ENCODE measurements at regions not wholly inside any gene's neighbourhood (a gene's known extent, or its start where the extent isn't known, plus 50 kb on each side); places are given as distances from the start of the nearest gene placed in this dataset.

DNA sequence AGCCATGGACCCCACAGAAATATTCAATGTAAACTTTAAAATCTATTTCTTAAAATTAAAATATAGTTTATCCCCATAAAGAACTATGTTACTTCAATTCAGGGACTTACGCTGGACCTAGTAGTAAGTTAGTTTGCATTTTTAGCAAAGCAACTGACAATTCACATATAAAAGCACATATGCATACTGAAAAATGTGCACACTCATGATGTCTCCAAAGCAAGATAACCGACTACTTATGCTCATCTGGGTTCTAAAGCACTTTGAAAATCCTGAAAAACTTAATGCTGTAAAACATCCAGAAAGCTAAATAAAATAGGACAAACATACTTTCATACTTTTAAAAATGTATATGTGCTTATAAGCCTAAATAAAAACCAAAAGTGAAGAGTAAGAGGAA lies 264.4 kb upstream of the GAS1 start:
- no peak for DNase-seq

DNA sequence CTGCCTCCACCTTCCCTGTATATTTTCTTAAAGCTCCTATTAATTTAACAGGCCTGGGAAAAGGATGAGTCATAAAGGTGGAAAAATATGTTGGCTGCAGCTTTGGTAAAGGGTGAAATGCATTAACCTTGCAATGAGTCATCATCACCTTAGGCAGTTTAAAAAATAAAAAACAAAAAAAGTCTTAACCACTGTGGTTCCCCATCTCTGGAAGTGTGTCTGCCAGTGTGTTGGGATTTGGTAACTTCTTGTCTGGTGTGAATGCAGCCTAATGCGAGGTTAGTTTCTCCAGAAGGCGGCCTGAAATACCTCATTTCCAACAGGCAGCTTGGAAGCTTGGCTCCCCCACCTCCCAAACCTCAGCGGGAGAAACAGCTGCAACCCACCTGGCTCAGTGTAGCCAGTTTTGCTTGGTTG lies 265.3 kb upstream of the GAS1 start:
- no peak for DNase-seq

DNA sequence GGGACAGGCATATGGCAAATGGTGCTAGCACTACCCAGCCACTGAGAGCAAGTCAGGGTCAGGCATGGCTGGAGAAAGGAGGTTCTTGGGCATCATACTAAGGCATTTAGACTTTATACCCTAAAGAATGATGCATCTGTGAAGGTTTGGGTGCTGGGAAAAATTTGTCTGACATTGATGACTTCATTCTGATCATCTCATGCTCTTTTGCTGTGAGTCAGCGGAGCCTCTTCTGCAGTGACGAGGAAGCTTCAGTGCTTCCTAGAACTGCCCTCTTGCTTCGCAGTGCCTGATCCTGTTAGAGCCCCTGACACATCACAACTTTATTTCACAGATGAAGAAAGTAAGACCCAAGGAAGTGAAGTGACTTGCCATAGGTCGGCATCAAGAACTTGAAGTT lies 266.6 kb upstream of the GAS1 start:
- no peak for DNase-seq

DNA sequence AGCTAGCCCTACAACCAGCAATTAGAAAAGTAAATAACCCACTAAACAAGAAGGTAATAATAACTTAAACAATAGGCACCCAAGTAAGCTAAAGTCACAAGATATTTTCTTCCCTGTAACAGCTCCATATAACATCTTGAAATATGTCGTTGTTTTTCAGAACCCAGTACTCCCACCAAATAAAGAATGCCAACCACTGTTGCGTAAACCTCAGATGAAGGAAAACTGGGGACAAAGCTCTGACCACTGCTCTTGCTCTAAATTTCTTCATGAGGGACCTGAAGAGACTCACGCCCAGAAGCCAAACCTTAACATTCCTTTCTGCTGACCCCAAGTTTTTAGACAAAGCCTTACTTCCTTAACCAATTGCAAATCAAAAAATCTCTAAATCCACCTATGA lies 267.7 kb upstream of the GAS1 start:
- no peak for DNase-seq

DNA sequence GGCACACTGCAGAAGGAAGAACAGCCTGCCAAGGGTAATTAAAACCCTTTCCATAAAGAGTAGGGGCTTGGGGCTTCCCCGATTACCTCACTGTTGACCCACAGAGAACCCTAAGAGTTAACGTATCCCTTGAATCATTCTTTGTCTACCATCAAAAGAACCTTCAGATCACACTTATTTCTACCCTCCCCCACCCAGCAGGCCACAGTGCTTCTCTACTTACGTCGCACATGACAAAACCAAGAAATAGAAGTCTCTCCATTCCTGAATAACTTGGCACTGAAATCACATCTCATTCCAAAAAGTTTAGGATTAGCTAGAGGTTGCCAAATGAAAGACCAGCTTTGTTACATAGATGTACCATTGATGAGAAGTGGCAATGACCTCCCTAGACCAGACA lies 268.7 kb upstream of the GAS1 start:
- DNase-seq: no peak

DNA sequence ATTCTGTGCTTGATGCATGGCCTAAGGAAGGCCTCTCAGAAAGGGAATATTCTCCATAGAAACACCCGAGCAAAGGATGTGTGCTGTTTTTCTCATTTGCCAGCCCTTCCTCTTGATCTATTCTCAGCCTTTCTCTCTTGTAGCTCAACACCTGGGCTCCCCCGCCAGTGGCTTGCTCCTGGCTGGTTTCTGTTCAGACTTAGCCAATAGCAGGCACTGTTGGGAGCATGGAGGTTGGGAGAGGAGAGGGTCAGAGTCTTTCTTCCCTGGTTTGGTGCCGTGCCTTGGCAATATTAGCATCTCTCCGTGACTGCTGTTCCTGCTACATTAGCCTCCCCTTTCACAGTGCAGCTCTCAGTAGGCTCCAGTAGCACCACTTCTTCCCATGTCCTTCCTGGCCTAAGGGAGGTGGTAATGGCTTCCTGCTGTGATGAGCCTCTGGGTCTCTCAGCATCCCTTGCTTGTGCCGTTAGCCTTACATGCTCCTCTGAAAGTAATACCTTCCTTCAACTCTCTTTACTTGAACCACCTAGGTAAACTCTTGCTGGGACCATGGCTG lies 269.7 kb upstream of the GAS1 start:
- no peak for DNase-seq

DNA sequence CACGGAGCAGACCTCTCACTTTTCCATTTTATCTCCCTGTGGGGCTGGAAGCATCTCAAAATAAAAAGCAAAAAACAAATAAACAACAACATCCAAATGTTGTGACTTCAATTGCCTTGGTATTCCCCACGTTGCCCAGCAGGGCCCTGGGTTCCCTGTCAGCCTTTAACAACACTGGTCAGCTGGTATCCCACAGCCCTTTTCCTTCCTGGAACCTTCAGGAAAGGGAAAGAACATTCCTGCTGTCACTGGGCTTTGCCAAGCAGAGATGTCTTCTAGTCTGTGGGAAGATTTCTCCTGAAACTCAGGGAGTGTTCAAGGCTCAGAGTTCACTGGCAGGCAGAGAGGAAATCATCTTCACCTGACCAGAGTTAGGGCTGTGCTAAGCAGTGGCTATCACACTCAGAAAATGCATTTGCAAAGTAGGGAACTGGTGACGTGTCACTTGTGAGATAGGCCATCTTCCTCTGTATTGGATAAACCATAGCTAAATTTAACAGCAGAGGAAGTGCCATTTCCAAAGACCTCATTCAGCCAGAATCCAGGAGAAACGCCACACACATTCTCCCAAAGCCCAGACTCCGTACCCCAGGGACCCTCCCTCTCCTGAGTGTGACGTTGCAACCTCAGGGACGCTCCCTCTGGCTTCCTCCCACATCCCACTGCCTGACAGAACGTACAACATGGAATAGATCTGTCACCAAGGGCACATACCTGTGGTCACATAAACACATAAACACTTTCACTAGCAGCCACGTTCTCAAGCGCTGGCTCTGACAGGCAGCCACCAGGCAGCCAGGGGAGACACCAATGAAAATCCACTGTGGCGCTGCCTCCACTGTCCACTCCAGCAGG lies 274.0 kb upstream of the DAPK1 start:
- no peak for DNase-seq

DNA sequence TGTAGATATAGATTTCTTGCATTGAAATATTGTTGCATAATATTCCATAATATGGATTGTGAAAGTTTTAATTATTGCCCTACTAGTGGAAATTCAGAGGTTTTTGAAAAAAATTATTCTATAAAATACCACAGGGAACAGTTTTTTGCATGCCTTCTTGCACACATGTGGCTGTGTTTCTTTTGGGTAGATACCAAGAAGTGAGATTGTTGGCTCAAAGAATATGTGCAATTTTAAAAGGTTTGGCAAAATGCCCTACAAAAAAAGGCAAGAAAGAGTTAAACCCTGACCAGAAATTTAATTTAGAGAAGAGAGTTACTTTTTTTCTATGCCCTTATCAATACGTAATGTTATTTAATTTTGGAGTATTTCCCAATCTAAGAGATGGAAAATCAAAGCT lies 270.8 kb upstream of the DAPK1 start:
- DNase-seq: no peak

DNA sequence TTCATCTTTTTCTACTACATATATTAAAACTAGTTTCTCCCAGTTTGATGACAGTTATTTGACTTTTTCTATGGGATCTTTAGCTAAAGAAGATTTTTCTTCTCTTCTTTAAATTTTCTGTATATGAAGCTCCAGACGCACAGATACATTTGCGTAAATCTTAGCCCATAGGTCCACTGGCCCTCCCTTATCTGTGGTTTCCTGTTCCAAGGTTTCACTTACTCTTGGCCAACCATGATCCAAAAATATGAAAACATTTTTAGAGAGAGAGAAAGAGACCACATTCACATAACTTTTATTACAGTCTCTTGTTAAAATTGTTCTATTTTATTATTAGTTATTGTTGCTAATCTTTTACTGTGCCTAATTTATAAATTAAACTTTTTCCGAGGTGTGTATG lies 270.2 kb upstream of the DAPK1 start:
- DNase-seq: no peak

DNA sequence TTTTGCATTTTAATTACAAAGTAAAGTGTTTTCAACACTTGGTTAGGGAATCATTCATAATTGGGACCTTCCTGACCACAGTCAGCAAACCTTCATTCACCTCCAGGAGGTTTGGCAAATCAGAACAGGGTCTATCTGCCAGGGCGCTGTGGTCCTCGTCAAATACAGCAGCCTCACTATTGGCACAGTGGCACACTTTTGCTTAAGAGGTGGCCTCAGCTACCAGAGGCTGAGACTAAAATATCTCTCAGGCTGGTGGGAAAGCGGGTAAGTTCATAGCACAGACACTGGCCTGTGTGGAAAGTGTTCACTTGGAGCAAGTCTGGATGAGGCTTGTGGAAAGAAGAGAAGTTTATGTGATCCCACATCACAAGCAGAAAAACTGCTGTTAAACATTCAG lies 268.6 kb upstream of the DAPK1 start:
- DNase-seq: no peak

DNA sequence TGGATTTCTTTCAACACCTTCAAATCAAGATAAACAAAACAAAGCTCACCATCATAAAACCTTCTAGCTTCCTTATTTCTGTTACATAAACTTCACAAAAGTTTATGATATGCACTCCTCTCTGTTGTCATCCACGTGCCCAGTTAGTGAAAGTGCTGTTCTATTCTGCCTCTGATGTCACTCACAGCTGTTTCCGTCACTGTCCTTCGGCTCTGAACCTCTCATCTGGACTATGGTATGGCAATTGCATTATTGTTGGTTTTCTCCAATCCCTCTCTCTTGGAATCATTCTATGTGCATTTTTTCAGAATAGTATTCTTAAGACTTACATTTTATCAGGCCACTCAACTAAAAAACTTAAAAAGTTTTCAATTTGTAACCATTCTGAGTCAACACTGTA lies 264.2 kb upstream of the DAPK1 start:
- DNase-seq: no peak

DNA sequence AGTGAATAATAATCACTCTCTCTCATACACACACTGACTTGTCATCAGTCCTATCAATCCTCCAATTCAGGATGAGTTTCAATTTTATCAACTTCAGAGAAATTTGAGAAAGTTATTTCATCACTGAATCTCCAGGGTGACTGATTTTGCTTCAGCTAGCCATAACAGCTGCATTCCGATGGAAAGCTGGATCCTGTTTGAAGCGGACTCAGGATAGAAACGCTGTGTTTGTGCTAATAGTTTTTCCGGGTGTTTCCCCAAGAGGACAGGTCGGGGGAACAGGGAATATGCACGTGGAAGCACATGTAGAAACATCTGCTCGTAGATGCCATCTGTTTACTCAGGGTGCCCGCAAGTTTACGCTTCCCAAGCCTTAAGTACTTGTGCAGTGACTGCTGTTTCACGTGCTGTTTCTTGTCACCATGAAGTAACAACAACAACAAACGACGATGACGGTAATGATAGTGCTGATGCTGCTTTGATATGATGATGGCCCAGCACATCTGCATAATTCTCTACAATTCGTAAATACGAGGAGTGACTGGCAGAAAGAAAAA lies 263.7 kb upstream of the DAPK1 start:
- no peak for DNase-seq

DNA sequence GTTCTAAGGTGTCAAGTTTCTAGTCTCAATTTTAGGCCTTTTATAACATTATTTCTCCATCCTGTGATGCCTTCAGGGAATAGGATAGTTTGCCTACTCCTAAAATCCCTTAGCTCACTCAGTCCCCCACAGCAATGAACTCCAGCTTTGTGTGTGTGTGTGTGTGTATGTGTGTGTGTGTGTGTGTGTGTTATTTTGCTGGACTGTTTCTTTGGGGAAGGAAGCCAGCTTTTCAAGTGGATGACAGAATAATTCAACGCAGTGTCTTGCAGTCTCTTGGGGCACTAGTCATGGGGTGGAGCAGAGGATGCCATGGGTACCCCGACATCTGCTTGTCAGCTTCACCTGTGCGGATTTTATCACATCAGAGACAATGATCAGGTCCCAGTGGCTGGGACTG lies 262.8 kb upstream of the DAPK1 start:
- no peak for DNase-seq

DNA sequence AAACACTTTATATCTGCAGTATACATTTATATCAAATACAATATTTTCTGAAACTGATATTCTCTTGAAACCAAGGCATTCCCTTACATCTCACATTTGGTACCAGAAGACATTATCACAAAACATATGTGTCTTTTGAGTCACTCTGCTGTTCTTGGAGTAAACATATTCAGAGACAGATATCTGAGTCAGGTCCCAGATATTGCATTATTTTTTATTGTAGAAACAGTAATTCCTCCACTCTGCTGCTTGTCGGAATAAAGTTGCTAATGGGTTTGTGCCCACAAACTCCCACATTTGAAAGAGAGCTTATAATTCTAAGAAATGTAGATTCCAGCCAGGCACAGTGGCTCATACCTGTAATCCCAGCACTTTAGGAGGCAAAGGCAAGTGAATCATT lies 261.1 kb upstream of the DAPK1 start:
- DNase-seq: no peak

DNA sequence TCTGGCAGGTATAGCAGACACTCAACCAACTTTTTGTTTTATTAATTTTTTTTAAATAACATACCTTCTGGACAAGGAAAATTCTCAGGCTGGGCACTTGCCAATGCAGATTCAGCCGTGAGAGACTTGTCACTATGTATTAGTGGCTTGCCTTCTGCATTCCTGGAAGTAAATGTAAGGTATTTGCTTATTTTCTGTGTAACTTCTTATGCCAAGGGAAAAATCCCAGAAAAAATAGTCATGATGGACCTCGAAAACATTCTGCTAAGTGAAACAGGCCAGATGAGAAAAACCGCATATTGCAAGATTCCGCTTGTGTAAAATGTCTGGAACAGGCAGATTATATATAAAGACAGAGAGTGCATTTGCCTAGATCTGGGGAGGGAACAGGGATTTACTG lies 260.3 kb upstream of the DAPK1 start:
- DNase-seq: no peak

DNA sequence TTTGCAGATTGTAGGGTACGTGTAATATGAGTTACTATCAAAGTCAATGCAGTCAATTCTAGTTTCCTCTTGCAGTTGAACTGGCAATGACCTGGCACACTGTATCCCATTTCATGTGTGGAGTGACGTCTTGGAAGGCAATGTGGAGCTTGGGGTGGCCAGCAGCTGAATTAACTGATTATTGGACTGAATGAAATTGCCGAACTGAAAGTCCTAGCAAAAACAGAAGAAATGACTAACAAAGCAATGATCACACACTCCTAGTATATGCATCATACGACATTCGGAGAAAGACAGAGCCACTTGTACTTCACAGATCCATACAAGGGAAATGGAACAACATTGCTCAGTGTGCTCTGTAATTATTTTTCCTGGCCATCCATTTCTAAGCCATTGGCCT lies 259.1 kb upstream of the DAPK1 start:
- DNase-seq: no peak

DNA sequence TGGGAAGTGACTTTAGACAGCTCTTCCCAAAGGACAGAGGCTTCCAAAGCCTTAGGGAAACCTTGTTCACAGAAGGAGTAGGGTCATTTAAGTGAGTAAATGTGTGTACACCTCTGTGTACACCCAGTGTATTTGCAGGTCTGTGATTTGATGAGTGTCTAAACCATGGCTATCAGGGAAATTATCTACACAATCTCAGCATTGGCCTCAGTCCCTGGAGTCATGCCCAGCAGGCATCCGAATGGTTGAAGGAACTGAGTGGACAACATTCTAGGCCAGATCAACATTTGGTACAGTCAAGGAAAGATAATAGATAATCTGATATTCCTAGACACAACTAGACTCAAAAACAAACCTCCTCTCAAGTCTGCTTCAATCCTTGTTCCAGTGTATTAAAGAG lies 258.4 kb upstream of the DAPK1 start:
- no peak for DNase-seq

DNA sequence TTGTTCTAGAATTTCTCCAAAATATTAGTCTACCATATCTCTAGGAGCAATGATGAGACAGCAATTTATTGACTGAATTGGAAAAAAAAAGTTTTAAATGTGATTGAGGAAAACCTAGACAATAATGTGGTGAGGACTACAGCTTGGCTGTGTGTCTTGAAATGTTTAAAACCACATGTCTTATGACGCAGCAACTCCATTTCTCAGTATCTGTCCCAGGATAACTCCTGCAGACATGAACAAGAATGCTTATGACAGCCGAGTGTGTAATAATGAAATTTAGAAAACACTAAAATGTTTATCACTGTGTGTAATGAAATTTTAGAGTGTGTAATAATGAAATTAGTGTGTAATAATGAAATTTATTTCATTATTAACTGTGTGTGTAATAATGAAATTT lies 254.1 kb upstream of the DAPK1 start:
- no peak for DNase-seq

DNA sequence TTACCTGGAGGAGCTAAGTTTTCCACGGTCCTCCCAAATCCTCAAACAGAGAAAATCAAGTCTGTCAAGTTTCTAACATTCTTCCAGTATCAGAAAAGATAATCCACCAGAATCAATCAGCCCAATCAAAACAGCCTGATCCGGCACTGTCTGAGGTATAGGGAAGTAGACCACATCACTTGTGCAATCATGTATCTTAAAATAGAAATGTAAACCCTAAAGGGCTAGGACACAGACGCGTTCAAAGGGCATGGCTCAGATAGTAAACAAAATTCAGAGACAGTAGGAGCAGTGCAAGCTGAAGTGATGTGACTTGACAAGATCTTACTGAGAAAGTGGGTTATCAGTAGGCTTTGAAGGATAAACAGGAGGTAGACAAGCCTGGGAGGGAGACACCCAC lies 252.4 kb upstream of the DAPK1 start:
- DNase-seq: no peak

DNA sequence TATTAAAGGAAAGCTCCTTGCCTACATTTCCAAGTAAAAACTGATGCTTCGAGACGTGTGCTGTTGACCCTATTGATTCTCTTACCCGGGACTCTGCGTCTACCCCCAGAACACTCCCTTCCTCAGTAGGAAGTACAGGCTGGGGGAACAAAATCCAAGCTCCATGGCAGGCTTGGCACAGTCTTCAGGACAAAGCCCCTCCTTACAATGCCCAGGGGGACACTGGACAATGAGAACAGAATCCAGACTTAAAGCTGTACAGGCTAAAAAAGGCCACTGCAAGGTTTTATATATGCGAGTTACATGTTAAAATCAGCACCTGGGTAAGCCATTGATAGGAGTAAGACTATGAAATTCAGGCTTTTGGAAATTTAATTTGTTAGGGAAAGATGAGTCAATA lies 250.6 kb upstream of the DAPK1 start:
- DNase-seq: no peak

DNA sequence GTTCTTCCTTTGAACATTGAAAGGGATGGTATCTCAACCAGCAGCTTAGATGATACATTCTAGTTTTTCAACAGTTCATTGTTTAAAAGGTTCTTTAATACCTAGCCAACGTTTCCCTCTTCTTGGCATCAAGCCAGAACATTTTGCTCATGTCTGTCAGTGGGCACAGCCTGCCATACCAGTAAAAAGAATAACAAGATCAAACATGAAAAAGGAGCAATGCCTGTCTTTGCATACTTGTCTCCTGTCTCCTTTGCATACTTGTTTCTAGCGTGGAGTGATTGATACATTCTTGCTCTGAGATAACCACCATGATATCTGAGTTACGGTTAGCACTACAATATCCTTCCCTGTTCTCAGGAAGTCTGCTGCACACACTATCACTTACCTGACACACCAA lies 248.6 kb upstream of the DAPK1 start:
- DNase-seq: no peak

DNA sequence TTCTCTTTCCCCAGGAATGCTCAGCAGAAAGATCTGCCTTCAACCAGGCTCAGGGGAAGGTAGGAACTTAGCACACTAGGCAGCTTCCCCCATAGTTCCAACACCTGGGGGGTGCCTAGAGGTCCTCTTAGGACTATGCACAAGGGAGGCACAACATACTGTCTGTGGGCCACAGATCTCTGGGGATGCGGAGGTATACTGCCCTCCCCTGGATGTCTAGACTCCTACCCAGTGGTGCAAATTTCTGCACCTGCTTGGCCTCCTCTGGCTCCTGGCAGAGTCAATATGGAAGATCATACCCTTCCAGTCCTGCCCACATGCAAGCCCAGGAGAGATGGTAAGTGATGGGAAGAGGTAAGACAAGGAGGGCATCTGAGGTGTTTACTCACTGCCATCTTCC lies 247.5 kb upstream of the DAPK1 start:
- DNase-seq: no peak

DNA sequence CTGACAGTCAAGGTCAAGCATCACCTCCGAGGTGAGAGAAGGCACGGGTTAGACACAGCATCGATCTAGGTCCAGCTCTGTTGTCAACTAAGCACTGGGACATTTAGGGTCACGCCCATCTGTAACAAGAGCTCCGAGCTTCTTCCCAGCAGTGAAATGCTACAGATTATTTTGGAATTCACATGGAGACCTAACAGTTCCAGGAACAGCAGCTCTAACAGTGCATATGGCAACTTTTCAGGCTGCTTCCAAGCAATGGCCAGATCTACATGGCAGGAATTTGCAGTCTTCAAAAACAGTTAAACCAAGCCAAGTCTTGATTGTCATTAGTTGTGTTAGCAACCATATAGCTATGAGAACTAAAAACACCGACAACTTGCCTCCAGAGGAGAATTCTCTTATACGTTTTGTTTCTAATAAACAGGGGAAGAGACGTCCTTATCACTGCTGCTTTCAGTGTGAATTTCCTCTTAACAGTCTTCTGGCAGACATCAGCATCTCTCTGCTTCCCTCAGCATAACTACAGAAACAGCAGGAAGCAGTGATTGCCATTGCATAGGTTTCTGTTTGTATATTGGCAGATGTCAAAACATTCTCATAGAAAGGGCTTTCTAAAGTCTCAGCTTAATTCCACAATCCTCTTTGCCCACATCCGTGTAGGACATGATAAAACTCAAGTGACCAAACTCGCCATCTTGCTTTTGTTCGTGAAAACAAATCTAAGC lies 242.1 kb upstream of the DAPK1 start:
- DNase-seq: no peak

DNA sequence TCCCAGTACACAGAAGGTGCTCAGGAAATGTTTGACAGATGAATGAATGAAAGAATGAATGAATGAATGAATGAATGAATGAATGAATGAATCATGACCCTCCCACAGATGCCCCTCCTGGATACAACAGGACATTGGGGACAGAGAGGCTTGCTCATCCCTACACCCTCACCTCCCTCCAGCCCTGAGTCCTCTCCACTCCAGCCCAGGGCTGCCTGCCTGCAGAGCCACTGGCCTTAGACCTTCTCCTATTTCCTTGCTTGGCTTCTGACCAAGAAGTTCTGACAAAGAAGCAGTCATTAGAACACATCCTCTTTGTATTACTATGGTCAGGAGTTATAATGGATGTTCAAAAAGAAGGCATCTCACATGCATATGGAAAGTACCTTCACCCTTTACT lies 240.7 kb upstream of the DAPK1 start:
- DNase-seq: no peak

Data from NCI-H446 (cell line).